ENCODE measurements at regions not wholly inside any gene's neighbourhood (a gene's known extent, or its start where the extent isn't known, plus 50 kb on each side); places are given as distances from the start of the nearest gene placed in this dataset.

GRCh38 chr4:110837896-110838450 lies 215.1 kb upstream of the PITX2 start:
- no peaks in the 10 kb centered on the region for H3K9me3 Mint-ChIP-seq
- no peak for ATAC-seq

GRCh38 chr4:110840221-110840654 lies 217.4 kb upstream of the PITX2 start:
- no peaks in the 10 kb centered on the region for H3K9me3 Mint-ChIP-seq
- H3K4me3 Mint-ChIP-seq = no peak overlapping the region
- no peaks in the 10 kb centered on the region for H3K27me3 Mint-ChIP-seq (ENCODE audit: low read depth)
- no peaks in the 10 kb centered on the region for H3K36me3 Mint-ChIP-seq (ENCODE audit: insufficient read depth)
- DNase-seq (no peak), ATAC-seq (no peak)
- H3K4me1 Mint-ChIP-seq (ENCODE audit: low read depth) = no peaks in the 10 kb centered on the region

More at GRCh38 chr4:110837896-110838450, 215.1 kb upstream of the PITX2 start:
- H3K36me3 Mint-ChIP-seq (ENCODE audit: insufficient read depth) = no peaks in the 10 kb centered on the region
- no peak overlapping the region for H3K4me3 Mint-ChIP-seq
- no peaks in the 10 kb centered on the region for H3K27me3 Mint-ChIP-seq (ENCODE audit: low read depth)
- no peaks in the 10 kb centered on the region for H3K4me1 Mint-ChIP-seq (ENCODE audit: low read depth)
- DNase-seq = no peak

- no peak for ATAC-seq
- no peak for DNase-seq
- Mint-ChIP-seq H3K4me1 (ENCODE audit: low read depth) (no peaks in the 10 kb centered on the region), H3K4me3 (no peak overlapping the region), H3K9me3 (no peaks in the 10 kb centered on the region), H3K27me3 (ENCODE audit: low read depth) (no peaks in the 10 kb centered on the region), H3K36me3 (ENCODE audit: insufficient read depth) (no peaks in the 10 kb centered on the region)
Observed at GRCh38 chr4:110848787-110849186, 225.9 kb upstream of the PITX2 start.

GRCh38 chr4:110849461-110849860 lies 226.6 kb upstream of the PITX2 start:
- H3K4me3 Mint-ChIP-seq = no peak overlapping the region
- no peaks in the 10 kb centered on the region for H3K27me3 Mint-ChIP-seq (ENCODE audit: low read depth)
- no peak for ATAC-seq
- H3K9me3 Mint-ChIP-seq = no peaks in the 10 kb centered on the region
- H3K4me1 Mint-ChIP-seq (ENCODE audit: low read depth) = no peaks in the 10 kb centered on the region
- DNase-seq = no peak
- no peaks in the 10 kb centered on the region for H3K36me3 Mint-ChIP-seq (ENCODE audit: insufficient read depth)

- no peaks in the 10 kb centered on the region for H3K36me3 Mint-ChIP-seq (ENCODE audit: insufficient read depth)
- no peak for ATAC-seq
- H3K4me3 Mint-ChIP-seq = no peak overlapping the region
- H3K27me3 Mint-ChIP-seq (ENCODE audit: low read depth) = no peaks in the 10 kb centered on the region
- no peak for DNase-seq
- no peaks in the 10 kb centered on the region for H3K9me3 Mint-ChIP-seq
- no peaks in the 10 kb centered on the region for H3K4me1 Mint-ChIP-seq (ENCODE audit: low read depth)
Observed at GRCh38 chr4:110850461-110851442, 227.9 kb upstream of the PITX2 start.

- no peak overlapping the region for H3K4me3 Mint-ChIP-seq
- no peaks in the 10 kb centered on the region for H3K4me1 Mint-ChIP-seq (ENCODE audit: low read depth)
- H3K27me3 Mint-ChIP-seq (ENCODE audit: low read depth) = no peaks in the 10 kb centered on the region
Observed at GRCh38 chr4:110851989-110852388, 229.1 kb upstream of the PITX2 start.

GRCh38 chr4:110852793-110853192 lies 229.9 kb upstream of the PITX2 start:
- Mint-ChIP-seq H3K4me1 (ENCODE audit: low read depth) (no peaks in the 10 kb centered on the region), H3K9me3 (no peaks in the 10 kb centered on the region), H3K4me3 (no peak overlapping the region), H3K27me3 (ENCODE audit: low read depth) (no peaks in the 10 kb centered on the region), H3K36me3 (ENCODE audit: insufficient read depth) (no peaks in the 10 kb centered on the region)
- no peak for ATAC-seq
- no peak for DNase-seq

More at GRCh38 chr4:110851989-110852388, 229.1 kb upstream of the PITX2 start:
- ATAC-seq (no peak), DNase-seq (no peak)
- Mint-ChIP-seq H3K36me3 (ENCODE audit: insufficient read depth) (no peaks in the 10 kb centered on the region), H3K9me3 (no peaks in the 10 kb centered on the region)

GRCh38 chr4:110853242-110853641 lies 230.4 kb upstream of the PITX2 start:
- no peak for ATAC-seq
- Mint-ChIP-seq H3K4me1 (ENCODE audit: low read depth) (no peaks in the 10 kb centered on the region), H3K27me3 (ENCODE audit: low read depth) (no peaks in the 10 kb centered on the region), H3K4me3 (no peak overlapping the region), H3K36me3 (ENCODE audit: insufficient read depth) (no peaks in the 10 kb centered on the region), H3K9me3 (no peaks in the 10 kb centered on the region)
- DNase-seq = no peak

- Mint-ChIP-seq H3K4me3 (no peak overlapping the region), H3K4me1 (ENCODE audit: low read depth) (no peaks in the 10 kb centered on the region), H3K9me3 (no peaks in the 10 kb centered on the region), H3K36me3 (ENCODE audit: insufficient read depth) (no peaks in the 10 kb centered on the region), H3K27me3 (ENCODE audit: low read depth) (no peaks in the 10 kb centered on the region)
- DNase-seq = no peak
- ATAC-seq = no peak
Observed at GRCh38 chr4:110854021-110854678, 231.3 kb upstream of the PITX2 start.

GRCh38 chr4:110860125-110860524 lies 237.2 kb upstream of the PITX2 start:
- ATAC-seq = no peak
- H3K27me3 Mint-ChIP-seq (ENCODE audit: low read depth) = no peaks in the 10 kb centered on the region
- DNase-seq = no peak
- H3K9me3 Mint-ChIP-seq = no peaks in the 10 kb centered on the region
- H3K4me3 Mint-ChIP-seq = no peak overlapping the region
- H3K36me3 Mint-ChIP-seq (ENCODE audit: insufficient read depth) = no peaks in the 10 kb centered on the region
- no peaks in the 10 kb centered on the region for H3K4me1 Mint-ChIP-seq (ENCODE audit: low read depth)

GRCh38 chr4:110860901-110861300 lies 238.0 kb upstream of the PITX2 start:
- DNase-seq = no peak
- no peaks in the 10 kb centered on the region for H3K36me3 Mint-ChIP-seq (ENCODE audit: insufficient read depth)
- no peak overlapping the region for H3K4me3 Mint-ChIP-seq
- ATAC-seq = no peak
- H3K27me3 Mint-ChIP-seq (ENCODE audit: low read depth) = no peaks in the 10 kb centered on the region
- H3K4me1 Mint-ChIP-seq (ENCODE audit: low read depth) = no peaks in the 10 kb centered on the region
- H3K9me3 Mint-ChIP-seq = no peaks in the 10 kb centered on the region

- Mint-ChIP-seq H3K36me3 (ENCODE audit: insufficient read depth) (no peaks in the 10 kb centered on the region), H3K4me3 (no peak overlapping the region), H3K9me3 (no peaks in the 10 kb centered on the region), H3K4me1 (ENCODE audit: low read depth) (peaks cover 3% of the 10 kb centered on the region), H3K27me3 (ENCODE audit: low read depth) (no peaks in the 10 kb centered on the region)
- ATAC-seq = no peak
- DNase-seq = no peak
Observed at GRCh38 chr4:110865611-110866259, 242.9 kb upstream of the PITX2 start.

- Mint-ChIP-seq H3K36me3 (ENCODE audit: insufficient read depth) (no peaks in the 10 kb centered on the region), H3K9me3 (no peaks in the 10 kb centered on the region), H3K27me3 (ENCODE audit: low read depth) (no peaks in the 10 kb centered on the region), H3K4me1 (ENCODE audit: low read depth) (peaks cover 3% of the 10 kb centered on the region), H3K4me3 (no peak overlapping the region)
- DNase-seq (no peak), ATAC-seq (no peak)
Observed at GRCh38 chr4:110867251-110867960, 244.5 kb upstream of the PITX2 start.
